ENCODE measurements at regions not wholly inside any gene's neighbourhood (a gene's known extent, or its start where the extent isn't known, plus 50 kb on each side); places are given as distances from the start of the nearest gene placed in this dataset.
"Not testable (repeated sequence)": the region's sequence is repeated elsewhere in the genome, so short reads cannot be mapped to it uniquely, and the experiment has no call there.

DNA sequence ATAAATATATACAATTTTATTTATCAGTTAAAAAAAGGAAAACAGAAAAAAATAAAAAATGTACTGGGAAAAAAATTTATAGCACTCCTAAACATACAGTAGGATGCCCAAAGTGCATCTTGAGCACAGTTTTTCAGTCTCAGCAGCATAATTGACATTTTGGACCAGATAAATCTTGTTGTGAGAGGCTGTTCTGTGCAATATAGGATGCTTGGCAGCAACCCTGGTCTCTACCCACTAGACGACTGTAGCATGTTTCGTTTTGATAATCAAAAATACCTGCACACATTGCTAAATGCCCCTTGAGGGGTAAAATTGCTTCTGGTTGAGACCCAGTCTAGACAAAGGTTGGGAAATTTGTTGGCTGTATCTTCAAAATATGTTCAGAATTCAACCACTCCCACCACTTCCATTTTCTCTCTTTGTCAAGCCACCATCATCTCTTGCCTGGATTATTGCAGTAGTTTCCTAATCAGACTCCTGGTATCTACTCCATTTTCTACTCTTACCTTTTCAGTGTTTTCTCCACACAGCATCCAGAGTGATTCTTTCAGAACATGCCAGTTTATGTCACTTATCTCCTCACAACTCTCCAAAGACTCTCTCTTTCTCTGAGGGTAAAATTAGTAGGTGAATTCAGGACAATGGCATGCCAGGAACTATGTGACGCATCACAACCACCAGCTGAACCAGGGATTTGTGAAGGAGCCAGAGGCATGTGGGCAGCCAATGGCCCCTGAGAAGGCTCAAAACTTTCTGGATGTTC lies 91.4 kb downstream of the GPR85 start:
- Mint-ChIP-seq H3K27me3 (peaks cover 0 to 3% of the 10 kb centered on the region in 2 donors), H3K27ac (no peak overlapping the region), H3K9me3 (peaks cover 5% of the 10 kb centered on the region), H3K36me3 (no peaks in the 10 kb centered on the region), H3K4me1 (ENCODE audit: low read depth in 2 of 2) (no peaks in the 10 kb centered on the region), H3K4me3 (no peak overlapping the region)
- ATAC-seq, result no peak
- DNase-seq (ENCODE audit: low spot score), result no peak

DNA sequence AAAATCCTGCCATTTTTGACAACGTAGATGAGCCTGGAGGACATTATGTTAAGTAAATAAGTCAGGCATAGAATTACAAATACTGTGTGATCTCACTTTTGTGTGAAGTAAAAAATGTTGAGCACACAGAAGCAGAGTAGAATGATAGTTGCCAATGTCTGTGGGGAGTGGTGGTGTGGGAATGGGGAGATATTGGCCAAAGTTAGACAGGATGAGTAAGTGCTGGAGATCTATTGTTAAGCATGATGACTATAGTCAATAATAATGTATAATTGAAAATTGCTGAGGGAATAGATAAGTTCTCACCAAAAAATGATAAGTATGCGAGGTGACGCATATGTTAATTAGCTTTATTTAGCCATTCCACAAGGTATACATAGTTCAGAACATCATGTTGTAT lies 92.0 kb downstream of the GPR85 start:
- ATAC-seq, result no peak

GRCh38 chr7:112990624-112991023 lies 96.0 kb downstream of the GPR85 start:
- Mint-ChIP-seq H3K27ac (no peak overlapping the region), H3K9me3 (peaks cover 5% of the 10 kb centered on the region), H3K4me1 (ENCODE audit: low read depth in 2 of 2) (no peaks in the 10 kb centered on the region), H3K36me3 (no peaks in the 10 kb centered on the region), H3K4me3 (no peak overlapping the region), H3K27me3 (peaks cover 14 to 29% of the 10 kb centered on the region in 2 donors)
- no peak for DNase-seq (ENCODE audit: low spot score)
- ATAC-seq, result no peak

More for the DNA sequence above, 92.0 kb downstream of the GPR85 start:
- H3K9me3 Mint-ChIP-seq, result peaks cover 5% of the 10 kb centered on the region
- H3K4me3 Mint-ChIP-seq, result no peak overlapping the region
- DNase-seq (ENCODE audit: low spot score), result no peak
- no peaks in the 10 kb centered on the region for H3K4me1 Mint-ChIP-seq (ENCODE audit: low read depth in 2 of 2)
- H3K27ac Mint-ChIP-seq, result no peak overlapping the region
- H3K27me3 Mint-ChIP-seq, result peaks cover under 1 to 3% of the 10 kb centered on the region in 2 donors
- no peaks in the 10 kb centered on the region for H3K36me3 Mint-ChIP-seq

- peaks cover 12 to 29% of the 10 kb centered on the region in 2 donors for H3K27me3 Mint-ChIP-seq
- no peak overlapping the region for H3K27ac Mint-ChIP-seq
- H3K36me3 Mint-ChIP-seq, result no peaks in the 10 kb centered on the region
- ATAC-seq (no peak), DNase-seq (ENCODE audit: low spot score) (no peak)
- H3K4me1 Mint-ChIP-seq (ENCODE audit: low read depth in 2 of 2), result no peaks in the 10 kb centered on the region
- peaks cover 2% of the 10 kb centered on the region for H3K9me3 Mint-ChIP-seq
- H3K4me3 Mint-ChIP-seq, result no peak overlapping the region
These were observed 97.1 kb downstream of the GPR85 start for GRCh38 chr7:112989531-112989930.

DNA sequence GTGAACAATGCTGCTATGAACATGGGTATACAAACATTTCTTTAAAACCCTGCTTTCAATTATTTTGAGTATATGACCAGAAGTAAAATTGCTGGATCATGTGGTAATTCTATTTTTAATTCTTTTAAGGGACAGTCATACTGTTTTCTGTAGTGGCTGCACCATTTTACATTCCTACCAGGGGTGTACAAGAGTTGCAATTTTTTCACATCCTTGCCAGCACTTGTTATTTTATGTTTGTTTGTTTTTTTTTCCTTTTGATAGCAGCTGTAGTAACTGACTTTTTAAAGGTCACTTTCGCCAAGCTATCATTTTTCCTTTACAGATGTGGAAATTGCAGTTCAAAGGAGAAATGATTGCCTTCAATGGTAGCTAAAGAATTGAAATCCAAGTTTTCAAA lies 99.5 kb downstream of the GPR85 start:
- ATAC-seq, result no peak
- no peak for DNase-seq (ENCODE audit: low spot score)
- Mint-ChIP-seq H3K4me3 (no peak overlapping the region), H3K36me3 (no peaks in the 10 kb centered on the region), H3K27ac (no peak overlapping the region), H3K27me3 (peaks cover 12 to 33% of the 10 kb centered on the region in 2 donors), H3K9me3 (no peaks in the 10 kb centered on the region), H3K4me1 (ENCODE audit: low read depth in 2 of 2) (no peaks in the 10 kb centered on the region)

- H3K36me3 Mint-ChIP-seq, result no peaks in the 10 kb centered on the region
- H3K9me3 Mint-ChIP-seq, result no peaks in the 10 kb centered on the region
- no peak overlapping the region for H3K4me3 Mint-ChIP-seq
- DNase-seq (ENCODE audit: low spot score) (no peak), ATAC-seq (no peak)
- no peaks in the 10 kb centered on the region for H3K4me1 Mint-ChIP-seq (ENCODE audit: low read depth in 2 of 2)
- H3K27ac Mint-ChIP-seq, result no peak overlapping the region
- peaks cover 12 to 37% of the 10 kb centered on the region in 2 donors for H3K27me3 Mint-ChIP-seq
These were observed 100.2 kb downstream of the GPR85 start for GRCh38 chr7:112986256-112987031.

DNA sequence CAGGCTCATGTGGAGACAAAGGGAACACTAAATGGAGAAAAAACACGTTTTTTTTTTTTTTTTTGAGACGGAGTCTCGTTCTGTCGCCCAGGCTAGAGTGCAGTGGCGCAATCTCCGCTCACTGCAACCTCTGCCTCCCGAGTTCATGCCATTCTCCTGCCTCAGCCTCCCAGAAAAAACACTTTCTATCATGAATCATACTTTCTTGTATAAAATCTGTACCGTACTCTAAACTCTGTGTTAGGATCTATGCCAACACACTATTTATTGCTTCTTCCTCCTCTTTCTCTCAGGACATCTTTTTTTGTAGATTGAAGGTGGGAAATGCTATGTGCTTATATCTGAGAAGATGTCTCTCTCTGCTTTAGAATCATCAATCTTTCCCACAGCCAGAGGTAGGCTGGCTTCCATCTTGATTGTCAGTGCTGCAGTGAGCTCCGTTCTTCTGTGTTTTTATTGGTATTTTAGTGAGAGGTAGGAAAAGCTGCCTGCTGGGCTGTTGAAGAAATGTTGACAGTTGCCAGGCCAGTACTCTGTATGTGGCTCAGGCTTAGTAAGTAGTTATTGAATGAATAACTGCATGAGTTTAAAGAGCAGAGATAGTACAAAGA lies 101.1 kb downstream of the GPR85 start:
- Mint-ChIP-seq H3K27me3 (peaks cover 15 to 37% of the 10 kb centered on the region in 2 donors), H3K27ac (no peak overlapping the region), H3K36me3 (no peaks in the 10 kb centered on the region), H3K9me3 (no peaks in the 10 kb centered on the region), H3K4me1 (ENCODE audit: low read depth in 2 of 2) (no peaks in the 10 kb centered on the region), H3K4me3 (no peak overlapping the region)
- DNase-seq (ENCODE audit: low spot score), result no peak
- ATAC-seq, result no peak

GRCh38 chr7:112982441-112983063 lies 104.1 kb downstream of the GPR85 start:
- Mint-ChIP-seq H3K27ac (no peak overlapping the region), H3K4me1 (ENCODE audit: low read depth in 2 of 2) (no peaks in the 10 kb centered on the region), H3K9me3 (no peaks in the 10 kb centered on the region), H3K4me3 (no peak overlapping the region), H3K27me3 (peaks cover 7 to 17% of the 10 kb centered on the region in 2 donors), H3K36me3 (no peaks in the 10 kb centered on the region)
- no peak for DNase-seq (ENCODE audit: low spot score)
- ATAC-seq, result no peak

DNA sequence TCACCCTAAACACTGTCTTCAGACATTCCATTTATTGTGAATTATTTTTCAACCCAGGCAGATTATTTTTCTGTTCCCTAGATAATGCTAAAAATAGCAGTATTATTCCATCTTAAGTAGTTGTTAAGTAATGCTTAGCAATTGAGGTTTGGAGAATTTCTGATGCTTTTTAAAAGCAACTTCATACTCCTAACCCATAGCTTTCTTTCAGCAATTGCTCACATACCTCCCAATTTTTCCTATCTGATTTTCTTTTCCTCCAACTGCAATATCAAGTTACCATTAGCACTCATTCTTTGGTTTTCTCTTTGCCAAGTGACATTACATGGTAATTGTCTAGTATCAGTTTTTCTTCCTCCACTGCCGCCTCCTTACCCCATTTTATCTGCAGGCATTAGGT lies 104.7 kb downstream of the GPR85 start:
- H3K4me3 Mint-ChIP-seq, result no peak overlapping the region
- H3K36me3 Mint-ChIP-seq, result no peaks in the 10 kb centered on the region
- peaks cover 5 to 11% of the 10 kb centered on the region in 2 donors for H3K27me3 Mint-ChIP-seq
- H3K4me1 Mint-ChIP-seq (ENCODE audit: low read depth in 2 of 2), result no peaks in the 10 kb centered on the region
- H3K27ac Mint-ChIP-seq, result no peak overlapping the region
- no peaks in the 10 kb centered on the region for H3K9me3 Mint-ChIP-seq
- DNase-seq (ENCODE audit: low spot score), result no peak
- no peak for ATAC-seq

- H3K27ac Mint-ChIP-seq; H3K4me3 Mint-ChIP-seq; H3K9me3 Mint-ChIP-seq; H3K4me1 Mint-ChIP-seq (ENCODE audit: low read depth in 2 of 2); DNase-seq (ENCODE audit: low spot score); H3K36me3 Mint-ChIP-seq; ATAC-seq: not testable (repeated sequence)
- peaks cover 7 to 13% of the 10 kb centered on the region in 2 donors for H3K27me3 Mint-ChIP-seq
These were observed 107.6 kb downstream of the GPR85 start for GRCh38 chr7:112979055-112979454.

DNA sequence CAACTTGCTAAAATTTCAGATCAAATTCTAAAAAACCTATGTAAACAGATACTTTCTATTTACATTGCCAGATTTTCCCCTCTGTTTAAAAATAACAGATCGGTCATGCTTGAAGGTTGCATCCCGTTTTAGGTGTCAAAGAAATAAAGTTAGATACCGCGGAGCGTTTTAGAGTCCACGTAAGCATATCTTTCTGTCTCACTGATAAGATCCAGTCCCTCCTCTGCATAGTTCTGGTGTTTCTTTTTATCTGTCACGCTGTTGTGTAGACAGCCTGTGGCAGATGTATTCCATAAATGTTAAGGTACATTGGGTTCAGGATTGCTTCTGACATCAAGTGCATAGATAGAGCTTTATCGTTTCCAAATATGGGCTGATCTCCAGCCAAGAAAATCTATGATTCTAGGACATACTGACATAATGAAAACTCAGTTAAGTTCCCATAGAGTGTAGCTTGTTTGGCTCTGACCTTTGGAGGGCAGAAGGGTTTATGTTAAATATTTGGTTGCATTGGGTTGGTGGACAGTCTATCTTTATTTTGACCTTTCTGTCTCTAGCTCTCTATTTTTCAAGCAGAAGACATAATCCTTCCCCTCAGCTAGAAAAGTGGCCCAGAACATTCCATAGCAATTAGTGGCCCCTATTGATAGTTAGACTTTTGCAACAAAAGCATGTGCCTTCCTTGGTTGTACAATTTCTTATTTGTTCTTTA lies 109.2 kb downstream of the GPR85 start:
- not testable (repeated sequence) for H3K36me3 Mint-ChIP-seq; H3K4me3 Mint-ChIP-seq; H3K9me3 Mint-ChIP-seq; DNase-seq (ENCODE audit: low spot score); H3K4me1 Mint-ChIP-seq (ENCODE audit: low read depth in 2 of 2); H3K27ac Mint-ChIP-seq; ATAC-seq
- H3K27me3 Mint-ChIP-seq, result peaks cover 7 to 14% of the 10 kb centered on the region in 2 donors

DNA sequence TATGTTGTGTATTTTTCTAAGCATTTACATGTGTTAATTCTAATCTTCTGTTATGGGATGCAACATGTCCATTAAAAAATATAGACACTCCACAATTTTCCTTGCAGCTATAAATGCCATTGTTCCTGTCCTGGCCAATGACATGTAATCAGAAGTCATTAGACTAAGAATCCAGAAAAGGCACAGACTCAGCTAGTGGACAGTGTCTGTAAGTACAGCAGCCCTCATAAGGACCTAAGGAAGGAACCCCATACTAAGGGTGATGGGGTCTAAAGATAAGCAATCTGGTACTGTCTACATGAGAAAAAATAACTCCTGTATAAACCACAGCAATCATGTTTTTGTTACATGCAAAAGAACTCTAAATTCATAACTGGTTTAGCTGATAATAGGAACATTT lies 115.9 kb downstream of the GPR85 start:
- no peak for DNase-seq (ENCODE audit: low spot score)
- ATAC-seq, result no peak
- Mint-ChIP-seq H3K4me1 (ENCODE audit: low read depth in 2 of 2) (no peaks in the 10 kb centered on the region), H3K4me3 (no peak overlapping the region), H3K27me3 (peaks cover 12 to 24% of the 10 kb centered on the region in 2 donors), H3K36me3 (no peaks in the 10 kb centered on the region), H3K27ac (no peak overlapping the region), H3K9me3 (no peaks in the 10 kb centered on the region)

- H3K27ac Mint-ChIP-seq, result no peak overlapping the region
- peaks cover 12 to 30% of the 10 kb centered on the region in 2 donors for H3K27me3 Mint-ChIP-seq
- ATAC-seq, result no peak
These were observed 116.7 kb downstream of the GPR85 start for GRCh38 chr7:112969946-112970345.

More at GRCh38 chr7:112969946-112970345, 116.7 kb downstream of the GPR85 start:
- DNase-seq (ENCODE audit: low spot score), result no peak
- H3K36me3 Mint-ChIP-seq, result no peaks in the 10 kb centered on the region
- no peaks in the 10 kb centered on the region for H3K4me1 Mint-ChIP-seq (ENCODE audit: low read depth in 2 of 2)
- H3K9me3 Mint-ChIP-seq, result no peaks in the 10 kb centered on the region
- no peak overlapping the region for H3K4me3 Mint-ChIP-seq
